ENCODE measurements at regions not wholly inside any gene's neighbourhood (a gene's known extent, or its start where the extent isn't known, plus 50 kb on each side); places are given as distances from the start of the nearest gene placed in this dataset.
"Not testable (repeated sequence)": the region's sequence is repeated elsewhere in the genome, so short reads cannot be mapped to it uniquely, and the experiment has no call there.

- no peak for DNase-seq
Observed at GRCh38 chr12:84470361-84470760, 442.2 kb downstream of the SLC6A15 start.

- DNase-seq: no peak
Observed at GRCh38 chr12:84464616-84465015, 448.0 kb downstream of the SLC6A15 start.

- no peak for DNase-seq
Observed at GRCh38 chr12:84463741-84464495, 448.7 kb downstream of the SLC6A15 start.

GRCh38 chr12:84455598-84455997 lies 457.0 kb downstream of the SLC6A15 start:
- no peak for DNase-seq

GRCh38 chr12:84446478-84446877 lies 466.1 kb downstream of the SLC6A15 start:
- DNase-seq: not testable (repeated sequence)

- no peak for DNase-seq
Observed at GRCh38 chr12:84436134-84436533, 476.5 kb downstream of the SLC6A15 start.

GRCh38 chr12:84435682-84436081 lies 476.9 kb downstream of the SLC6A15 start:
- no peak for DNase-seq

- no peak for DNase-seq
Observed at GRCh38 chr12:84422340-84422739, 490.3 kb downstream of the SLC6A15 start.

- no peak for DNase-seq
Observed at GRCh38 chr12:84421103-84421502, 491.5 kb downstream of the SLC6A15 start.

- no peak for DNase-seq
Observed at GRCh38 chr12:84416626-84417025, 496.0 kb downstream of the SLC6A15 start.

- DNase-seq: no peak
Observed at GRCh38 chr12:84415946-84416345, 496.7 kb downstream of the SLC6A15 start.

GRCh38 chr12:84413656-84414055 lies 498.9 kb downstream of the SLC6A15 start:
- no peak for DNase-seq

- DNase-seq: no peak
Observed at GRCh38 chr12:84412226-84412625, 500.4 kb downstream of the SLC6A15 start.

GRCh38 chr12:84411031-84411430 lies 501.6 kb downstream of the SLC6A15 start:
- DNase-seq: no peak

- no peak for DNase-seq
Observed at GRCh38 chr12:84408936-84409335, 503.7 kb downstream of the SLC6A15 start.

GRCh38 chr12:84406720-84407119 lies 505.9 kb downstream of the SLC6A15 start:
- DNase-seq: not testable (repeated sequence)

- no peak for DNase-seq
Observed at GRCh38 chr12:84397846-84398245, 514.8 kb downstream of the SLC6A15 start.

GRCh38 chr12:84397263-84397662 lies 515.3 kb downstream of the SLC6A15 start:
- DNase-seq: no peak

GRCh38 chr12:84391176-84391575 lies 521.4 kb downstream of the SLC6A15 start:
- DNase-seq: not testable (repeated sequence)

- no peak for DNase-seq
Observed at GRCh38 chr12:84384384-84384783, 528.2 kb downstream of the SLC6A15 start.

GRCh38 chr12:84382486-84382885 lies 530.1 kb downstream of the SLC6A15 start:
- DNase-seq: not testable (repeated sequence)

- no peak for DNase-seq
Observed at GRCh38 chr12:84376320-84376719, 536.3 kb downstream of the SLC6A15 start.

GRCh38 chr12:84375449-84376170 lies 537.0 kb downstream of the SLC6A15 start:
- no peak for DNase-seq

GRCh38 chr12:84362552-84362897 lies 550.1 kb downstream of the SLC6A15 start:
- no peak for DNase-seq
